Tongue (tissue), 1 donor: ENCODE measurements at regions not wholly inside any gene's neighbourhood (a gene's known extent, or its start where the extent isn't known, plus 50 kb on each side); places are given as distances from the start of the nearest gene placed in this dataset.
"Not testable (repeated sequence)": the region's sequence is repeated elsewhere in the genome, so short reads cannot be mapped to it uniquely, and the experiment has no call there.

Experiments
- DNase-seq: peaks from one replicate; pipeline ENCODE4 v3.0.0-alpha.2; 2015

DNA sequence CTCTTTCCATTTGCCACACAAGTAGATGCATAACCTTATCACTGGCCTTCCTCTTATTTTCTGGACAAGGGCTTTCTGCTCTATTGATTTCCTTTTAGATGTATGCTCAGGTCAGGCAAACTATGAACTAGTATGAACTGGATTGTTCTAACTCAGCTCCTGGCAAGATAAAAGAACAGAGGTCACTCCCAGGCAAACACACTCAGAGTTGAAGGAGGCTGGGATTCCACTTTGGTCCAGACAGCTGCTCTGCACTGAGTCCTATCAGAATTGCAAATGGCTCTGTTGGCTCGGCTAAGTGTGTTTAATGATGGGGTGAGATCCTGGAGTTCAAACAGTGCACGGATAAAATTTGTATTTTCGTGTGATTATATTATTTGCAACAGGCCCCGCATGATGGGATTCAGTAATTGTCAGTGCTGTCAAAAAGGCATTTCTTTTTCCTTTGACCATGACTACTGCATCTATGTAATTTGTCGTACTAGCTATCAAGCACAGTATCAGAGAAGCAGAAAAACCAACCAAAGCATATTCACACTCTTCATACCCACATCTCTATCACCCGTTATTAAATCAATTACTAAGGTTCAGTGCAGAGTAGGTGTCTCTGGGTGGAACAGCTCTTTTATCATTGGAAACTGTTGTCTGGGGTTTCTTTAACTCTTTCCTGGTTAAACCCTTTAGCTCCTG, 288.1 kb upstream of the PRKCQ start:
- no peak for DNase-seq

GRCh38 chr10:6866757-6867156, 286.7 kb upstream of the PRKCQ start:
- DNase-seq, result no peak

- DNase-seq, result no peak
These were observed 284.1 kb upstream of the PRKCQ start for GRCh38 chr10:6864142-6864541.

GRCh38 chr10:6863381-6863780, 283.3 kb upstream of the PRKCQ start:
- no peak for DNase-seq

GRCh38 chr10:6850452-6850851, 270.4 kb upstream of the PRKCQ start:
- DNase-seq, result no peak

- DNase-seq, result no peak
These were observed 267.5 kb upstream of the PRKCQ start for GRCh38 chr10:6847561-6847960.

- DNase-seq, result no peak
These were observed 264.0 kb upstream of the PRKCQ start for GRCh38 chr10:6843894-6844650.

- no peak for DNase-seq
These were observed 263.4 kb upstream of the PRKCQ start for GRCh38 chr10:6843481-6843881.

GRCh38 chr10:6842722-6843121, 262.6 kb upstream of the PRKCQ start:
- DNase-seq, result no peak

DNA sequence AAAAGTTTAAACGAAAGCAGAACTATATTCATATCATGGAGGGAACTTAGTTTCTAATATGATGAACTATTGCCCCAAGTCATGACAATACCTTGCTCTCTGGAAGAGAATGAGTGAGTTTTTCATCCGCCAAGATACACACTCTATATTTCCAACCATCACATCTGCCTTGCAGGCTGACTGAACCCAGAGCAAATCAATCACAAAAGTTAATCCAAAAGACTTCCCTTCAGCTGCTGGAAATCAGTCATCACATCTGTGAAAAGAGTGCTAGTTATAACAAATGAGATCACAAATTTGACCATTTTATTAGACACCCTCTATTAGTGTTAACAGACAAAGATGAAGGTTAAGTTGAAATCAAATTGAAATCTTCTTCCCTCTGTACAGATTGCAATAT, 261.7 kb upstream of the PRKCQ start:
- peak; percentile 76 for DNase-seq

DNA sequence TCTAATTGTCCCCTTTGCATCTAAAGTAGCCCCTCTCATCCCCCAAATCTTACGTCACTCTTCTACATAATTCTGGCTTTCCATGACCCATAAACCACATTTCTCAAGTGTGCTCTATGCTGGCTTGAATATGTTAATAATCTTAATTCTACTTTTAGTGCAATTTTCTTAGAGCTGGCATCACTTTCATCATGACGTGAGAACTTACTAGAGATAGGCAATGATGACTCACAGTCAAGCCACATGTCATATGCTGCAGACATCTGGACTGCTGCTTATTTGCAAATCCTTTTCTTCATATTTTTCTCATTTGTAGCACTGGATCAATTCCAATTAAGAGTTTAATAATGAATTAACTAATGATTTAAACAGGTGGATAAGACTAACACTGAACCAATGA, 260.7 kb upstream of the PRKCQ start:
- peak; percentile 30 for DNase-seq

- no peak for DNase-seq
These were observed 260.2 kb upstream of the PRKCQ start for GRCh38 chr10:6840201-6840691.

DNA sequence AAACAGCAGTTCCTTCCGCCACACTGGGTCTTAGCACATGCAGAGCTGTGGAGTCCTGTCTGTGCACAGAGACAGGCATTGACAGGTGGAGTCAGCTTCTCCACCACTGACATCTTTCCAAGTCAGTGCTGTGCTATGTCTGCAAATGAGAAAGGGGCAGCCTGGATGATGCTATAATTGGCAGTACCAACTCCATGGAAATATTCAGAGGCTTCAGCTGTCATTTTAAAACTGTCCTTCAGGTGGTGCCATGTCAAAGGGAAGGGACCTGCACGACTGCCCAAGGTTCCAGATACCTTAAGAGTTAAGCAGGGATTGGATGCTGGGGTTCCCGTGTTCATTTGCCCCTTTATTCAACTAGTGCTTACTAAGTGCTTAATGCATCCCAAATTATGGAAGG, 258.0 kb upstream of the PRKCQ start:
- peak; percentile 67 for DNase-seq

- no peak for DNase-seq
These were observed 253.5 kb upstream of the PRKCQ start for GRCh38 chr10:6833458-6834011.

DNA sequence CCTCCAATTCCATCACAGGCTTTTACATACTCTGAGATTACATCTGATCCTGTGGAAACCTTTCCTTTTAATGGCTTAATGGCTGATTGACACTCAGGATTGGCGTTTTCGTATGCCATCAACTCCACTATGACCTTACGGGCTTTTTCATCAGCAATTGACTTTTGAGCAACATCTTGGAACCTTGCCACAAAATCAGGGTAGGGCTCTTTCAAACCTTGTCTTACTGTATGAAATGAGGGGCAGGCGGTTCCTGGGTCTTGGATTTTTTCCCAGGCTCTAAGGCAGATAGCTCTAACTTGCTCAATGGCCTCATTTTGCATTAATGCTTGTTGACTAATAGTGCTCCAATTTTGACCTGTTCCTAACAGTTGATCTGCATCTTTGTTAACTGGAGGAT, 250.9 kb upstream of the PRKCQ start:
- not testable (repeated sequence) for DNase-seq

DNA sequence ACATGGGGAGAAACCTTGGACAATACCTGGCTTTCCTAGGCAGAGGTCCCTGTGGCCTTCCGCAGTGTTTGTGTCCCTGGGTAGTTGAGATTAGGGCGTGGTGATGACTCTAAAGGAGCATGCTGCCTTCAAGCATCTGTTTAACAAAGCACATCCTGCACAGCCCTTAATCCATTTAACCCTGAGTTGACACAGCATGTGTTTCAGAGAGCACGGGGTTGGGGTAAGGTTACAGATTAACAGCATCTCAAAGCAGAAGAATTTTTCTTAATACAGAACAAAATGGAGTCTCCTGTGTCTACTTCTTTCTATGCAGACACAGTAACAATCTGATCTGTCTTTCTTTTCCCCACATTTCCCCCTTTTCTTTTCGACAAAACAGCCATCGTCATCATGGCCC, 244.7 kb upstream of the PRKCQ start:
- not testable (repeated sequence) for DNase-seq

DNA sequence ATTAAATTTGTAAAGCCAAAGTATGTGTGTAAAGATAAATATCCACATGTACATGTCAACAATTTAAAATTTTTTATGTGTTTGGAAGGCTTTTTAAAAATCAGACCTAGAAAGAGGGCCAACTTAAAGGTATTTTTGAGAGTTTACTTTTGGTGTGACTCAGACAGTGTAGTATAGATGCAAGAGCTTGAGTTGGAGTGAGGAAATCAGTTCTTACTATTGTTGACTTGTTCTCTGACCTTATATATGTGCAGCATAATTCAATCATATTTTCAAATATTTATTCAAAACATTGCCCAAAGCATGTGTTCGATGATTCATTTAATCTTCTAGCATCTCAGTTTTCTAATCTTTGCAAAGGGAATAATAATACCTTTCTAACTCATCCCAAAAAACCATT, 243.7 kb upstream of the PRKCQ start:
- DNase-seq, result no peak

GRCh38 chr10:6819301-6819700, 239.2 kb upstream of the PRKCQ start:
- DNase-seq, result no peak

GRCh38 chr10:6817770-6818169, 237.7 kb upstream of the PRKCQ start:
- DNase-seq, result no peak

DNA sequence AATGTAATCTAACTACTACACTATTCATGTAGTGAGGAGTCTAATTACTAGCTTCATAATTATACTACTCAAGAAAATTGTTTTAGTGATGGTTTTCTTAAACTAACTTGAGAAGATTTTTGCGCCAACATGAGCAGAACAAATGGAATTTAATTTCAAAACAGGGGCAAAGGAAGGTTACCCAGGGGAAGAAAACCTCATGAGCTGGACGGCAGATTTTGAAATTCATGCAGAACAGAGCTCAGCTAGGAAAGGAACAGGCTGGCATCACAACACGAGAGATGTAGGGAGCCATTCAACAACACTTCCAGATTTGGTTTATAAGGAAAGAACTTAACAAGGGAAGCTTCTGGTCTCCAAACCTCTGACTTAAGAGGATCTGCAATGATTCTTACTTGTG, 235.3 kb upstream of the PRKCQ start:
- DNase-seq, result no peak

- DNase-seq, result no peak
These were observed 233.8 kb upstream of the PRKCQ start for GRCh38 chr10:6813856-6814255.

- DNase-seq, result no peak
These were observed 233.2 kb upstream of the PRKCQ start for GRCh38 chr10:6813306-6813705.

DNA sequence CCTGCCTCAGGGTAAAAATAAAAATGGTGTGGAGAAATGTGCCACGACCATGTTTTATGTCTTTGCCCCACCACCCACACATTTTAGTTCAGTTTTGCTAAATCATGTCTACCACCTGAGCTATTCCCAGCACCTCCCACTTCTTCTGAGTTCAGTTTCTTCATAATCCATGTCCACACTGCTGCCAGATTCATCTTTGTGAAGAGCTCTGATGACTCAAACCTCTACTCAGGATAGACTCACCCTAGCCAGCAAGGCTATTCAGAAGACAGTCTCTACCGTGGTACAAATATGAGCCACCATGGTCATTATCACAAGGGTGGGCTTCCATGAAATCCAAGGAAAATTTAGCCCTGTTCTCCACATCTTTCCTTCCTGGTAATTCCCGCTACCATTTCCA, 231.1 kb upstream of the PRKCQ start:
- no peak for DNase-seq

DNA sequence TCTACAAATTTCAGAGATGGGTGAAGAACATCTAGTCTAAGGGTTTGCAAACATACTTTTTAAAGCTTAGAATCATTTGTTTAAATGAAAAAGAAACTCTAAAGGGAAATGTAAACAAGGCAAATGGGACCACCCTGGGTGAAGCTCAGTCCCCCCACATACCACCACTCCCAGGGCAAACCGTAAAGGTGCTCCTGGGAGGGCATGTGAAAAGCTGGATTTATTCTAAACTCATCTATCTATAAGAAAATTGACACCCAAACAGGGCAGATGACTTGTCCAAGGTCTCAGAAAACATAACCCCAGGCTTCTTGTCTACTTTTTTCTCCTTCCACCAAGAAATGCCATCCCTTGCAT, 223.3 kb upstream of the PRKCQ start:
- no peak for DNase-seq
